A549 (cell line): ENCODE measurements at regions not wholly inside any gene's neighbourhood (a gene's known extent, or its start where the extent isn't known, plus 50 kb on each side); places are given as distances from the start of the nearest gene placed in this dataset.

ENCODE experiments used
- CBX2 ChIP-seq: fragments of 200-600 bp; sonication (generic); IDR thresholded peaks from 2 replicates; pipeline ENCODE4 v1.6.1; 2016; ENCODE audit warnings: low read depth, mild to moderate bottlenecking, borderline replicate concordance
- CHD2 ChIP-seq: fragments of 150-350 bp; IDR thresholded peaks from 2 replicates; pipeline ENCODE4 v1.6.1; 2014; ENCODE audit warnings: low read length; ENCODE audit not compliant: partially characterized antibody
- CHD4 ChIP-seq: fragments of 200-600 bp; sonication (generic); IDR thresholded peaks from 2 replicates; pipeline ENCODE4 v1.6.1; 2016; ENCODE audit warnings: antibody characterized with exemption, mild to moderate bottlenecking, borderline replicate concordance
- CTCF ChIP-seq: fragments of >200 bp; sonication (Bioruptor Twin); formaldehyde crosslinking; IDR thresholded peaks from 3 replicates; pipeline ENCODE4 v1.5.1; 2016
- HOXA7 ChIP-seq: fragments of 250-450 bp; sonication (Bioruptor Pico); IDR thresholded peaks from 2 replicates; pipeline ENCODE4 v1.5.0; 2020; ENCODE audit warnings: mild to moderate bottlenecking, moderate library complexity
- JUN ChIP-seq, 2 experiments: fragments of >200 bp; sonication (Bioruptor Twin); formaldehyde crosslinking; IDR thresholded peaks; 2 replicates in 1 of 2; 3 replicates in 1 of 2; pipeline ENCODE4 v1.6.1; 2016 to 2017
- JUNB ChIP-seq: fragments of >200 bp; sonication (Bioruptor Twin); formaldehyde crosslinking; IDR thresholded peaks from 2 replicates; pipeline ENCODE4 v1.6.1; 2016
- NFE2L2 ChIP-seq: fragments of 150-350 bp; conservative IDR thresholded peaks from 2 replicates; pipeline ENCODE4 v1.6.1; 2014; ENCODE audit warnings: low read length
- POLR2A ChIP-seq: IDR thresholded peaks from 2 replicates; pipeline ENCODE4 v1.6.1; 2012; ENCODE audit warnings: mild to moderate bottlenecking, low read length
- RFX5 ChIP-seq: fragments of 450-650 bp; IDR thresholded peaks from 2 replicates; pipeline ENCODE4 v1.7.1; 2014; ENCODE audit warnings: antibody characterized with exemption, mild to moderate bottlenecking, moderate library complexity
- RNF2 ChIP-seq: fragments of 200-600 bp; sonication (generic); IDR thresholded peaks from 2 replicates; pipeline ENCODE4 v1.6.1; 2016; ENCODE audit warnings: low read depth, mild to moderate bottlenecking, antibody characterized with exemption, moderate library complexity, borderline replicate concordance

DNA sequence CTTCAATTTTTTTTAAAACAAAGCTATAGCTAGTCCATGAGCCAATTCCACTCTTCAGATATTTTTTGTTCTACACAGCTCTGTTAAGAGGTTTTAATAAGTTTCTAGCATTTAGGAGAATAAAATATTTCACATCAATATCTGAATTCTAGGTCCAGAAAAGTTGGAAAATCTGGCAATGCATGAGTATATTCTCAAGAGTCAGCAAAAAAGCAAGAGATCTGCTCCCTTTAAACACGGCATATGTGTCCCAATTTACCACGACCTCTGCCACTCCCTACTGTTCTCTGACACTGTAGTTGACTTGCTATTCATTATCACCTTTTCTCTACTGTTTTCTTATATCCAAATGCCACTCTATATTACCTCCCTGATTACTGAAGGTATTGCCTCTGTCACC, 145.1 kb upstream of the TGFBR2 start:
- TF ChIP-seq CBX2 (no peak), CTCF (no peak), JUNB (no peak), RNF2 (no peak), NFE2L2 (no peak), CHD2 (no peak), CHD4 (no peak), JUN (IDR thresholded peaks at IDR 0.05) (no peak), HOXA7 (CRISPR knock-in tag) (no peak), POLR2A (no peak), RFX5 (no peak)
